ENCODE measurements at regions not wholly inside any gene's neighbourhood (a gene's known extent, or its start where the extent isn't known, plus 50 kb on each side); places are given as distances from the start of the nearest gene placed in this dataset.

DNA sequence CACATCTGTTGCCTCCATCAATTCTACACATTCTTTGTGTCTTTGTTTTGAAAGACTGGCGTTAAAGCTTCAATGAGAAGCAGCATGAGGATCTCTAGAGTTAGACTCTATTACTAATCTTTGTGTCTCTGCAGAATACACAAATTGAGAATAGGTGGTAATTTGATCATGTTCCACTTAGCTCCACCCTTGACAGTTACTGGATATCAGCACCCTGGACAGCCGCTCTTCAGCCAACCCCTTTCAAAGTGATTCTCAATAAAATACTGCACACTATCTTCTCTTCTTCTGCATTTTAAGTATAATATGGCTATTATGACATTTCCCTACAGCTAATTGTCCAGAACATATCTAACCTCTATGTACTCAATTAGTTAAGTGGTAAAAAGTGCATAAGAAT is 54.3 kb upstream of the CNR1 start:
- DNase-seq, result peak; percentile 47

DNA sequence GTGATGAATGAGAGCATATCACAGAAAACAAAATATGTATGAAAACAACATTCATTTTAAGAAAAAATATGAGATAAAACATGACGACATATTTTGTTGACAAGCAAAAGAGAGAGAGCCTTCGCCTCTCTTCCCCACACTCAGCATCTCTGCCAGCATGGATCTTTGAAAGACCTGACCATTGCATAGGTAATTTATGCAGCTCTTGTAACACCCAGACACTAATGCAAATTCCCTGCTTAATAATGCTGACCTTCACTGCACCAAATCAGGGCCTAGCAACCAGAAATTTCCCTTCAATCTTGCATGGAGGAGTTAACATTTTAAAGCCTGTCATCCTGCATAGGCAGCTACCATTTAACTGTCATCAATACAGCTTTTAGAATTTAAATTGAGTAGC is 50.0 kb upstream of the CNR1 start:
- DNase-seq, result no peak
